ENCODE measurements at regions not wholly inside any gene's neighbourhood (a gene's known extent, or its start where the extent isn't known, plus 50 kb on each side); places are given as distances from the start of the nearest gene placed in this dataset.

DNA sequence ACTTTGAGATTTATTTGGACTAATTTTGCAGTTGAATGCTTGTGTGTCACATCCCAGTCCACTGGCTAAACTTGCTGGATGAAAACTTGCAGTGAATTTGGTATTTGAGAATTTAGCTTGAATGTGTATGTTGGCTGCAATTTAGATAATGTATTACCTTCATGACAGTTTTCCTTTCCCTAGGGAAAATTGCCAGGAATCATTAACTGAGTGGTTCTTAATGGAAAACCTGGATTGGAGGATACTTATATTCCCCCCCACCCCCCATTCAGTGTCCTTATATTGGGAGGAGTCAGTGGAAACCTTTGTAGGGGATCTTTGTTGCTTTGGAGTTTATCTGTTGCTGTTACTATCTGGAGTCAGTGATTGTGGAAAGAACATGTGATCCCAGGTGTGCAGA, 67.6 kb downstream of the KPNA2 start:
- TF ChIP-seq POLR2A (IDR thresholded peaks at IDR 0.05; ENCODE audit: low read length), result no peak
- TF ChIP-seq GATA1 (IDR thresholded peaks at IDR 0.05; ENCODE audit: low read depth, low read length), result no peak

Data from erythroblast (primary cell).